Effector memory CD4-positive, alpha-beta T cell (primary cell): ENCODE measurements at regions not wholly inside any gene's neighbourhood (a gene's known extent, or its start where the extent isn't known, plus 50 kb on each side); places are given as distances from the start of the nearest gene placed in this dataset.
"Not testable (repeated sequence)": the region's sequence is repeated elsewhere in the genome, so short reads cannot be mapped to it uniquely, and the experiment has no call there.

Experiments
- DNase-seq, 3 donors: peaks; one replicate each; pipeline ENCODE4 v3.0.0-alpha.2; 2020
- H3K27ac ChIP-seq: 2 replicates; pipeline ENCODE4 v1.7.0; 2013; ENCODE audit warnings: mild to moderate bottlenecking, low read length, moderate library complexity; ENCODE audit not compliant: insufficient read depth, poor library complexity, severe bottlenecking
- H3K27me3 ChIP-seq: replicated peaks from 2 replicates; pipeline ENCODE4 v1.7.0; 2013; ENCODE audit warnings: mild to moderate bottlenecking, low read length; ENCODE audit not compliant: insufficient read depth, control insufficient read depth, poor library complexity, severe bottlenecking
- H3K36me3 ChIP-seq: 2 replicates; pipeline ENCODE4 v1.7.0; 2013; ENCODE audit warnings: mild to moderate bottlenecking, low read length, moderate library complexity; ENCODE audit not compliant: control insufficient read depth, insufficient read depth
- H3K4me1 ChIP-seq: 2 replicates; pipeline ENCODE4 v1.7.0; 2013; ENCODE audit warnings: low read length, mild to moderate bottlenecking; ENCODE audit not compliant: control insufficient read depth, insufficient read depth, poor library complexity, severe bottlenecking
- H3K4me3 ChIP-seq: 2 replicates; pipeline ENCODE4 v1.7.0; 2013; ENCODE audit warnings: low read length, low read depth, mild to moderate bottlenecking; ENCODE audit not compliant: insufficient read depth, poor library complexity, severe bottlenecking
- H3K9me3 ChIP-seq: 2 replicates; pipeline ENCODE4 v1.7.0; 2013; ENCODE audit warnings: mild to moderate bottlenecking, low read length, moderate library complexity; ENCODE audit not compliant: control insufficient read depth

GRCh38 chr18:22290004-22290403 is 120.6 kb downstream of the GATA6 start:
- H3K4me3 ChIP-seq = no peak overlapping the region
- no peaks in the 10 kb centered on the region for H3K9me3 ChIP-seq
- no peaks in the 10 kb centered on the region for H3K36me3 ChIP-seq
- DNase-seq = no peak
- H3K4me1 ChIP-seq = no peaks in the 10 kb centered on the region
- H3K27me3 ChIP-seq = no peaks in the 10 kb centered on the region
- H3K27ac ChIP-seq = no peak overlapping the region

- no peaks in the 10 kb centered on the region for H3K27me3 ChIP-seq
- no peaks in the 10 kb centered on the region for H3K9me3 ChIP-seq
- H3K4me1 ChIP-seq = no peaks in the 10 kb centered on the region
- no peaks in the 10 kb centered on the region for H3K36me3 ChIP-seq
- no peak overlapping the region for H3K4me3 ChIP-seq
- no peak for DNase-seq
- no peak overlapping the region for H3K27ac ChIP-seq
Measured at GRCh38 chr18:22286585-22286984, 117.2 kb downstream of the GATA6 start.

DNA sequence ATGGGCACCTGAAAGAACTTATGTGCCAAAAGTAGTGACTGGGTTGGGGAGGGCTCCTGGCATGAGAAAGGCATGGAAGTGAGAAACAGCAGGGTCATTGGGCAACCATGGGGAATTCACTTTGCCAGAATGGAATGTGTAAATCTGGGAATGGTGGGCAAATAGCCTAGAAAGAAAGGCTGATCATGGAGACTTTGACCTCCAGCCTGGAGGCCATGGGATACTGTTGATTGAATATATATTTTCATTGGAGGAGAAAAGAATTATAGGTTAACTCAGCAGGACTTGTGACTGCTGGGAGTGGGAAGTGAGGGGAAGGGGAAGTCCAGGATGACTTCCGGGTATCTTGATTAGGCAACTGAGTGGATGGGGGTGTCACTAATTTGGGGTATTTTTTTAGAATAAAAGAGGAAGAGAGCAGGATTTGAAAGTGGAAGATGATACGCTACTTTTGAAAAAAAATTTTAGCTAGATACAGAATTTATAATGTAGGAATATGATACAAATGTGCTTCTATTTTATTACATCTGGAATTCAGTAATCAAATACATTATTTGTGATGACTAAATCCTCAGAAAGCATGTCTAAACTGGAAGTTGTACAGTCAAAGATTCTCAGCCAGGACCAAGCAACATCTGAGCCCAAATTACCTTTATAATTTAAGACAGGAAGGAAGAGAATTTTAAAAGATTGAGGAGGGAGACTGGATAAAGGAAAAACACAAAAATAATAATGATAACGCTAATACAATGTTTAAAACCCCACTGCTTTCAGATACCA is 116.2 kb downstream of the GATA6 start:
- no peaks in the 10 kb centered on the region for H3K9me3 ChIP-seq
- no peaks in the 10 kb centered on the region for H3K36me3 ChIP-seq
- no peak for DNase-seq
- H3K4me1 ChIP-seq = no peaks in the 10 kb centered on the region
- no peak overlapping the region for H3K4me3 ChIP-seq
- H3K27ac ChIP-seq = no peak overlapping the region
- H3K27me3 ChIP-seq = no peaks in the 10 kb centered on the region

DNA sequence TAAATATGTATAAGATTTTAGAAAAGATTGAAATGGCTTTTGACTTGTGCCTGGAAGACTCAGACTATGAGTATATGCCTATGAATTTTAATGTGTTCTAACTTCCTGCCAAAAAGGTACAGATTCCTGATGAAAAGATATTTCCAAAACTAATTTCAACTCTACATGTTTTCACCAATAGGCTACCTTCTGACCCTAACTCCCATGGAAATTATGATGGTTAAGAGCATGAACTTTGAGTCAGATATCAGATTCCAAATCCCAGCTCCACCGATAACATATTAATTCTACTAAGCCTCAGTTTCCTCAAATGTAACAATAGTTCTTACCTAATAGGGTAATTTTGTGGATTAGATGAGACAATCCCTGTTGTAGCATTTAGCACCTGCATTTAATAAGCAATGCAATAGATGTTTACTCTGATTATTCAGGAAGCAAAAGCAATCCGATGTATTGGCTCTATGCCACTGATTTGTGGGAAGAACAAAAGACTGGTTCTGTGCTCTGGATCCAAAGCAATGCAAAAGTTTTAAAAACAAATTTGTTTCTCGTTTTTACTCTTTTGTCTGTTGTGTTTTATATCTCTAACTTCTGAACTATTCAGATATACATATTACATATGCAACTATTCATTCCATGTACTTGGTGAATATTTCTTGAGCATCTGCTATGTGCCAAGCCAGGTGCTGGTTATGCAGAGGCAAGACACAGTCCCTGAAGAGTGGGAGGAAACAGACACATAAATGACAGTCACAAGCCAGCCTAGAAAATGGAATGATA is 115.4 kb downstream of the GATA6 start:
- no peak overlapping the region for H3K4me3 ChIP-seq
- H3K36me3 ChIP-seq = no peaks in the 10 kb centered on the region
- no peaks in the 10 kb centered on the region for H3K9me3 ChIP-seq
- no peaks in the 10 kb centered on the region for H3K27me3 ChIP-seq
- no peaks in the 10 kb centered on the region for H3K4me1 ChIP-seq
- DNase-seq = no peak
- no peak overlapping the region for H3K27ac ChIP-seq

GRCh38 chr18:22283855-22284254 is 114.5 kb downstream of the GATA6 start:
- DNase-seq, H3K4me3 ChIP-seq, H3K4me1 ChIP-seq, H3K9me3 ChIP-seq, H3K27me3 ChIP-seq, H3K27ac ChIP-seq, H3K36me3 ChIP-seq: not testable (repeated sequence)

GRCh38 chr18:22283397-22283796 is 114.0 kb downstream of the GATA6 start:
- H3K27ac ChIP-seq = no peak overlapping the region
- H3K4me3 ChIP-seq = no peak overlapping the region
- DNase-seq = no peak
- no peaks in the 10 kb centered on the region for H3K36me3 ChIP-seq
- H3K4me1 ChIP-seq = no peaks in the 10 kb centered on the region
- H3K9me3 ChIP-seq = no peaks in the 10 kb centered on the region
- no peaks in the 10 kb centered on the region for H3K27me3 ChIP-seq

DNA sequence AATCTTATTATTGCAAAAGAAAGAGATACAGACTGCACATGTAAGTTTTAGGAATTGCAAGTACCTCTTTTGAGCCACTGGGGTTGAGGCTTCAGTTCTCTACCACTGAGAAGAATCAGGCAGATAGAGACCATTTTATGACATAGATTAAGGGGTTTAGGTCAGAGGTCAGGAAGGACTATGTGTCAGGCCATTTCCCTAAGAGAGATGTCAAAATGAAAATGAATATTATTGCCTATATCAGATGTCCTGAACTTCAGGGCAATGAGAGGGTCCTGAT is 113.7 kb downstream of the GATA6 start:
- H3K4me1 ChIP-seq = no peaks in the 10 kb centered on the region
- no peak for DNase-seq
- H3K9me3 ChIP-seq = no peaks in the 10 kb centered on the region
- H3K4me3 ChIP-seq = no peak overlapping the region
- no peaks in the 10 kb centered on the region for H3K36me3 ChIP-seq
- H3K27ac ChIP-seq = peak overlapping the region; percentile 13
- no peaks in the 10 kb centered on the region for H3K27me3 ChIP-seq

DNA sequence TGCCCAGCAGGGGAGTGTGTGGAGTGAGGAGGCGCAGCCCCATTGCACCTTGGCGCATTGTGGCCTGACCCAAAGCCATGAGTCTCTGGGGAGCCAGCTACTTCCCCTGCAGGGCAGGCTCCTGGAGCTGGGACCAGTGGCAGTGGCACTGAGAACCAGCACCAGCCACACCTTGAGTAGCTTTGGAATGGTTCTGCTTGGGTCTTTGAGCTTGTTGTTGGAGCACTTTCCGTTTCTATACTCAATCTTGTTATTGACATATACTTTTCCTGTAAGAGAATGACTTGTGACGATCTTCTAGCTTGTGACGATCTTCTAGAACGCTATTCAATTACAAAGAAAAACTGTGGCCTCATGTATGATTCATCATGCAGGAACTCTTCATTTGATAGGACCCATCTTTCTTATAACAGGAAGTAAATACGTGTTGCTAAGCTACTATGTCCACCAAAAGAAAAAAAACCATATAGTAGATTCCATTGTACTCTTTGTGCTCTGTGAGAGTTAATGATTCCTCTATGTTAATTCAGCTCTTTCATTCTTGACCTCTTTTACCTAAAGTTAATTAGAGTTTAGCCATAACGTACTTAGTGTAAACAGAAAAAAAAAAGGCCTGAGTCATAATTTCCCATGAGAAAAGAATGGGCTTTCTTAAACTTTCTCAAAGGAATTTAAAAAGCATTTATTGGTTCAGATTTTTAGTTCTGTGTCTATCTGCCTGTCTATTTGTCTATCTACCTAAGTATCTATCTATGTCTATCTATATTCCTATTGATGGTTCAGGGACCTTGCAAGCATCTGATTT is 113.1 kb downstream of the GATA6 start:
- Histone ChIP-seq H3K27me3 (no peaks in the 10 kb centered on the region), H3K27ac (peak overlapping the region; percentile 13)

GRCh38 chr18:22280453-22280750 is 111.0 kb downstream of the GATA6 start:
- Histone ChIP-seq H3K9me3 (no peaks in the 10 kb centered on the region), H3K27ac (no peak overlapping the region)

More for the DNA sequence above, 113.1 kb downstream of the GATA6 start:
- Histone ChIP-seq H3K4me3 (no peak overlapping the region), H3K4me1 (no peaks in the 10 kb centered on the region), H3K36me3 (no peaks in the 10 kb centered on the region), H3K9me3 (no peaks in the 10 kb centered on the region)
- DNase-seq = peak in 1 of 3 donors; percentile 3

More at GRCh38 chr18:22280453-22280750, 111.0 kb downstream of the GATA6 start:
- Histone ChIP-seq H3K4me3 (no peak overlapping the region), H3K4me1 (no peaks in the 10 kb centered on the region), H3K36me3 (no peaks in the 10 kb centered on the region), H3K27me3 (no peaks in the 10 kb centered on the region)
- DNase-seq = no peak
